Panc1 (cell line): ENCODE measurements at regions not wholly inside any gene's neighbourhood (a gene's known extent, or its start where the extent isn't known, plus 50 kb on each side); places are given as distances from the start of the nearest gene placed in this dataset.

Source experiments
- ATAC-seq: fragments of 200-7000 bp; cut with Tn5 transposase; 2 replicates; pipeline ENCODE4 v1.9.1; 2020; ENCODE audit warnings: mild to moderate bottlenecking, moderate library complexity
- BruUV-seq: library from RNA; stranded (reverse); fragments of 400-500 nt; replicated peaks from 2 replicates; lab custom pipeline; 2021; lab: Mats Ljungman, UMichigan
- CTCF ChIA-PET: fragments of 300-600 bp; sonication (Branson Sonifier 250); formaldehyde crosslinking; loops from one replicate; lab custom pipeline; 2022; ENCODE audit warnings: antibody characterized with exemption; lab: Charles Lee
- POLR2A ChIA-PET: fragments of 300-600 bp; sonication (Branson Sonifier 250); formaldehyde crosslinking; loops from one replicate; lab custom pipeline; 2022; ENCODE audit warnings: antibody characterized with exemption; lab: Charles Lee
- DNase-seq: peaks from one replicate; pipeline ENCODE4 v3.0.0-alpha.2; 2010; ENCODE audit warnings: low read depth, low spot score
- H3K27ac ChIP-seq: 2 replicates; pipeline ENCODE4 v1.5.1; 2011; ENCODE audit warnings: mild to moderate bottlenecking, low read length, inconsistent platforms
- H3K27me3 ChIP-seq: fragments of 200-500 bp; sonication (Bioruptor generic); 2 replicates; pipeline ENCODE4 v1.6.0; 2014; ENCODE audit warnings: low read length, inconsistent platforms; ENCODE audit not compliant: control insufficient read depth, insufficient read depth
- H3K36me3 ChIP-seq: fragments of 200-500 bp; sonication (Bioruptor generic); 2 replicates; pipeline ENCODE4 v1.5.1; 2014; ENCODE audit warnings: inconsistent platforms, mild to moderate bottlenecking, low read length, moderate library complexity; ENCODE audit not compliant: control insufficient read depth, insufficient read depth
- H3K4me1 ChIP-seq: 2 replicates; pipeline ENCODE4 v1.5.1; 2011; ENCODE audit warnings: inconsistent platforms, mild to moderate bottlenecking, low read length, moderate library complexity; ENCODE audit not compliant: control insufficient read depth, insufficient read depth
- H3K4me3 ChIP-seq, 2 experiments: 2 replicates each; pipeline ENCODE4 v1.5.1; 2011 to 2012; ENCODE audit warnings: low read depth in 2 of 2, low read length in 2 of 2, mild to moderate bottlenecking in 2 of 2, inconsistent platforms in 1 of 2, moderate library complexity in 1 of 2
- H3K9me3 ChIP-seq: fragments of 200-500 bp; sonication (Bioruptor generic); 2 replicates; pipeline ENCODE4 v1.5.1; 2014; ENCODE audit warnings: low read depth, mild to moderate bottlenecking, inconsistent platforms, low read length, moderate library complexity; ENCODE audit not compliant: control insufficient read depth, insufficient read depth
- POLR2AphosphoS5 ChIP-seq: IDR thresholded peaks from 2 replicates; pipeline ENCODE4 v1.6.1; 2012; ENCODE audit warnings: mild to moderate bottlenecking, low read depth, low read length, moderate library complexity
- SIN3A ChIP-seq: IDR thresholded peaks from 2 replicates; pipeline ENCODE4 v1.6.1; 2012; ENCODE audit warnings: low read depth, mild to moderate bottlenecking, low read length, moderate library complexity, borderline replicate concordance; ENCODE audit not compliant: insufficient read depth
- TCF7L2 ChIP-seq: IDR thresholded peaks from 2 replicates; pipeline ENCODE4 v1.6.1; 2011; ENCODE audit warnings: mild to moderate bottlenecking, low read depth, low read length, inconsistent platforms
- in situ Hi-C: cut with HindIII; loops from 2 replicates; pipeline ENCODE4 v1.10.0; 2016; ENCODE audit warnings: low sequenced_read_pairs, low pct_unique_long_range_greater_than_20kb
- intact Hi-C: fragments of 100-400 bp; cut with micrococcal nuclease; formaldehyde crosslinking; loops from one replicate; pipeline ENCODE4 v1.10.0; 2022; ENCODE audit not compliant: unreplicated experiment
- TF ChIP-seq, protein P1 (sequence below), 2 experiments: IDR thresholded peaks; 2 replicates each; pipeline ENCODE4 v1.6.1; 2011 to 2012; ENCODE audit warnings: low read depth in 2 of 2, control low read depth in 1 of 2, low read length in 1 of 2, mild to moderate bottlenecking in 1 of 2, moderate library complexity in 1 of 2; ENCODE audit not compliant: insufficient read depth in 1 of 2
- TF ChIP-seq, protein P2 (sequence below): fragments of 450-650 bp; IDR thresholded peaks from 2 replicates; pipeline ENCODE4 v1.5.1; 2017; ENCODE audit warnings: mild to moderate bottlenecking

DNA sequence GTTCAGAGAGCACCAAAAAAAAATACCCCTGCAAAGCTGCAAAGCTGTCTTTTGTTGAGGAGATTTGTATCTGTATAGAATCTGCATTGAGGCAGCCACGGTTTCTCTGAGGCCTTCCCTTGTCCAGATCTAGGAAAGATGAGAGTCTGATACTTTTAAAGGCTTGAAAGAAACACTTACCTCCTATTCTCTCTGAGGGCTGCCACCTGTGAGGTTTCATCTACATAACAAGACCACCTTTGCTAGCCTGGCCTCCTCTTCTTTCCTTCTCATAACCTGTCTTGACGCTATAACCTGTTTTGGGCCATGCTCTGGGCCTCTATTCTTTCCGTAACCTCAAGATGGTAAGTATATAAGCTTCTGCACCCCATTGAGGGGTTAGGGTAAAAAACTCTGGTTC, 779.6 kb upstream of the HTR2C start:
- Histone ChIP-seq H3K9me3 (no peaks in the 10 kb centered on the region), H3K27ac (no peak overlapping the region), H3K27me3 (no peaks in the 10 kb centered on the region), H3K4me3 (no peak overlapping the region), H3K4me1 (no peaks in the 10 kb centered on the region), H3K36me3 (no peaks in the 10 kb centered on the region)
- ChIA-PET POLR2A (no interaction called here), CTCF (no interaction called here)
- ATAC-seq (no peak), DNase-seq (no peak)
- BruUV-seq: no TSS peak
- TF ChIP-seq SIN3A (no peak), TCF7L2 (no peak), POLR2AphosphoS5 (no peak)
- TF ChIP-seq, protein P1, sequence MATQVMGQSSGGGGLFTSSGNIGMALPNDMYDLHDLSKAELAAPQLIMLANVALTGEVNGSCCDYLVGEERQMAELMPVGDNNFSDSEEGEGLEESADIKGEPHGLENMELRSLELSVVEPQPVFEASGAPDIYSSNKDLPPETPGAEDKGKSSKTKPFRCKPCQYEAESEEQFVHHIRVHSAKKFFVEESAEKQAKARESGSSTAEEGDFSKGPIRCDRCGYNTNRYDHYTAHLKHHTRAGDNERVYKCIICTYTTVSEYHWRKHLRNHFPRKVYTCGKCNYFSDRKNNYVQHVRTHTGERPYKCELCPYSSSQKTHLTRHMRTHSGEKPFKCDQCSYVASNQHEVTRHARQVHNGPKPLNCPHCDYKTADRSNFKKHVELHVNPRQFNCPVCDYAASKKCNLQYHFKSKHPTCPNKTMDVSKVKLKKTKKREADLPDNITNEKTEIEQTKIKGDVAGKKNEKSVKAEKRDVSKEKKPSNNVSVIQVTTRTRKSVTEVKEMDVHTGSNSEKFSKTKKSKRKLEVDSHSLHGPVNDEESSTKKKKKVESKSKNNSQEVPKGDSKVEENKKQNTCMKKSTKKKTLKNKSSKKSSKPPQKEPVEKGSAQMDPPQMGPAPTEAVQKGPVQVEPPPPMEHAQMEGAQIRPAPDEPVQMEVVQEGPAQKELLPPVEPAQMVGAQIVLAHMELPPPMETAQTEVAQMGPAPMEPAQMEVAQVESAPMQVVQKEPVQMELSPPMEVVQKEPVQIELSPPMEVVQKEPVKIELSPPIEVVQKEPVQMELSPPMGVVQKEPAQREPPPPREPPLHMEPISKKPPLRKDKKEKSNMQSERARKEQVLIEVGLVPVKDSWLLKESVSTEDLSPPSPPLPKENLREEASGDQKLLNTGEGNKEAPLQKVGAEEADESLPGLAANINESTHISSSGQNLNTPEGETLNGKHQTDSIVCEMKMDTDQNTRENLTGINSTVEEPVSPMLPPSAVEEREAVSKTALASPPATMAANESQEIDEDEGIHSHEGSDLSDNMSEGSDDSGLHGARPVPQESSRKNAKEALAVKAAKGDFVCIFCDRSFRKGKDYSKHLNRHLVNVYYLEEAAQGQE (IDR thresholded peaks at IDR 0.05; ENCODE audit: insufficient read depth in 1 of 2, low read depth in 2 of 2, low read length in 1 of 2): no peak
- TF ChIP-seq, protein P2, sequence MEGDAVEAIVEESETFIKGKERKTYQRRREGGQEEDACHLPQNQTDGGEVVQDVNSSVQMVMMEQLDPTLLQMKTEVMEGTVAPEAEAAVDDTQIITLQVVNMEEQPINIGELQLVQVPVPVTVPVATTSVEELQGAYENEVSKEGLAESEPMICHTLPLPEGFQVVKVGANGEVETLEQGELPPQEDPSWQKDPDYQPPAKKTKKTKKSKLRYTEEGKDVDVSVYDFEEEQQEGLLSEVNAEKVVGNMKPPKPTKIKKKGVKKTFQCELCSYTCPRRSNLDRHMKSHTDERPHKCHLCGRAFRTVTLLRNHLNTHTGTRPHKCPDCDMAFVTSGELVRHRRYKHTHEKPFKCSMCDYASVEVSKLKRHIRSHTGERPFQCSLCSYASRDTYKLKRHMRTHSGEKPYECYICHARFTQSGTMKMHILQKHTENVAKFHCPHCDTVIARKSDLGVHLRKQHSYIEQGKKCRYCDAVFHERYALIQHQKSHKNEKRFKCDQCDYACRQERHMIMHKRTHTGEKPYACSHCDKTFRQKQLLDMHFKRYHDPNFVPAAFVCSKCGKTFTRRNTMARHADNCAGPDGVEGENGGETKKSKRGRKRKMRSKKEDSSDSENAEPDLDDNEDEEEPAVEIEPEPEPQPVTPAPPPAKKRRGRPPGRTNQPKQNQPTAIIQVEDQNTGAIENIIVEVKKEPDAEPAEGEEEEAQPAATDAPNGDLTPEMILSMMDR: no peak
- intact Hi-C loops (no loop called here), in situ Hi-C loops (no loop called here)

DNA sequence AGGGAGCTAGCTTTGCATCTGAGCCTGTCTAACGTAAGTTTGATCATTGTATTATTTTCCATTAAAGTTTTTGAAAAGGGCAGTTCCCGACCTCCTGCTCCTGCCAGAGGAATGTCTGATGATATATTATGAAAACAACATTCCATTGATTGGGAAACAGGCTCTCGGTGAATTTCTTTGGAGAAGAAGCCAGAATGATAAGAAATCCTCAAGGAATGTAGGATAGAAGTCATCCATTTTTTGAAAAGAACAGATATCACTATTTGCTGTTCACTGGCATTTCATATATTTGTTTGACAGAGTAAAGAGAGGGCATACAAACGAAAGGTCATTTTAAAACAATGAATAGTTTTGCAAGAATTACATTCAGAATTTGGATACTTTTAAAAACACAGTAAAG, 781.0 kb upstream of the HTR2C start:
- BruUV-seq: no TSS peak
- in situ Hi-C loops (no loop called here), intact Hi-C loops (no loop called here)
- H3K9me3 ChIP-seq: no peaks in the 10 kb centered on the region
- ChIA-PET CTCF (no interaction called here), POLR2A (no interaction called here)
- ATAC-seq (no peak), DNase-seq (no peak)
- no peak overlapping the region for H3K27ac ChIP-seq
- no peak for TF ChIP-seq POLR2AphosphoS5
- no peak for TF ChIP-seq SIN3A
- TF ChIP-seq, protein P2: no peak
- TF ChIP-seq, protein P1 (IDR thresholded peaks at IDR 0.05; ENCODE audit: insufficient read depth in 1 of 2, low read depth in 2 of 2, low read length in 1 of 2): no peak
- TF ChIP-seq TCF7L2: no peak
- no peak overlapping the region for H3K4me3 ChIP-seq
- no peaks in the 10 kb centered on the region for H3K4me1 ChIP-seq
- H3K36me3 ChIP-seq: no peaks in the 10 kb centered on the region
- H3K27me3 ChIP-seq: no peaks in the 10 kb centered on the region
